ENCODE measurements at regions not wholly inside any gene's neighbourhood (a gene's known extent, or its start where the extent isn't known, plus 50 kb on each side); places are given as distances from the start of the nearest gene placed in this dataset.

DNA sequence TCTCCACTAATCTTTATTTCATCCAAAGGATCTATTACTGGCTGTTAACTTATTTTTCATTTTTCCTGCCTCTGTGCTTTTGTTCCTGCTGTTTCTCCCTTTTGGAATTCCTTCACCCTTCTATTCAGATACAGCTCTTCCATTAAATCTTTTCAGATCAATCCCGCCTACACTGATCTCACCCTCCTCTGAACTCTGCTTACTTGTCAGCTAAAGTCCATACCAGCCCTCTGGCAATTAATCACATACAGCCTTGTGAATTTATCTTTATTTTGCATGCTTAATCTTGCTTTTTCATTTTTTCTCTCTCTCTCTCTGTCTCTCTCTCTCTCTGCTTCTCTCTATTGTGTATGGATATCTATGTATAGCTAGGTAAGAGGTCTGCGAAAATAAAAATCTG, 100.8 kb upstream of the UMPS start:
- no peak for TF ChIP-seq CTCF (IDR thresholded peaks at IDR 0.05; ENCODE audit: low read depth, low read length, missing control alignments)
- H3K4me3 ChIP-seq (ENCODE audit: low read depth, low read length), result no peak overlapping the region
- DNase-seq (ENCODE audit: low read depth), result no peak

GRCh38 chr3:124630960-124631359, 99.3 kb upstream of the UMPS start:
- TF ChIP-seq CTCF (IDR thresholded peaks at IDR 0.05; ENCODE audit: low read depth, low read length, missing control alignments), result no peak
- H3K4me3 ChIP-seq (ENCODE audit: low read depth, low read length), result no peak overlapping the region
- no peak for DNase-seq (ENCODE audit: low read depth)

GRCh38 chr3:124631727-124632126, 98.5 kb upstream of the UMPS start:
- no peak for DNase-seq (ENCODE audit: low read depth)
- no peak for TF ChIP-seq CTCF (IDR thresholded peaks at IDR 0.05; ENCODE audit: low read depth, low read length, missing control alignments)
- no peak overlapping the region for H3K4me3 ChIP-seq (ENCODE audit: low read depth, low read length)

DNA sequence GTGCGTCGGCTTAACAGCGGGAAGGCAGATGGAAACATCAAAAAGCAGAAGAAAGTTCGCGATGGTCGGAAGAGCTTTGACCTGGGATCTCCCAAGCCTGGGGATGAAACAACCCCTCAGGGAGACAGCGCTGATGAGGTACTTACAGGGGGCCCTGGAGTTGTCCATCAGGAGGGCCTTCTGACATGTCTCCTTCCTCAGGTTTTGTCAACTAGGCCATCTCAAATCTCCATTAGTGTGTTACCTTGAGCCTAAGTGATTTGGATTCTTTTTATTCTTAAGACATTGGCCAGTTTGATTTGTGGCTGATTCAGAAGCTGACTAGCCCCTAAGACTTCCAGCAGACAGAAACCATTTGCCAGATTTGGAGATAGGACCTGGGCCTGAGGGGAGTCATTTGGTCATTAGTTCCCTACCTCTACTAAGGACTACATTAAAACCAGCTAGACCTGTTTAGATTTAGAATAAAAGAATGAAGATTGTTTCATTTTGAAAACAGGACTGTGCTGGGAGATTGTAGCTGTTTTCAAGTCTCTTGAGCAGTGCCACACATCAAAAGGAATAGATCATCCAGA, 97.6 kb upstream of the UMPS start:
- no peak for DNase-seq (ENCODE audit: low read depth)
- H3K4me3 ChIP-seq (ENCODE audit: low read depth, low read length), result no peak overlapping the region
- no peak for TF ChIP-seq CTCF (IDR thresholded peaks at IDR 0.05; ENCODE audit: low read depth, low read length, missing control alignments)

DNA sequence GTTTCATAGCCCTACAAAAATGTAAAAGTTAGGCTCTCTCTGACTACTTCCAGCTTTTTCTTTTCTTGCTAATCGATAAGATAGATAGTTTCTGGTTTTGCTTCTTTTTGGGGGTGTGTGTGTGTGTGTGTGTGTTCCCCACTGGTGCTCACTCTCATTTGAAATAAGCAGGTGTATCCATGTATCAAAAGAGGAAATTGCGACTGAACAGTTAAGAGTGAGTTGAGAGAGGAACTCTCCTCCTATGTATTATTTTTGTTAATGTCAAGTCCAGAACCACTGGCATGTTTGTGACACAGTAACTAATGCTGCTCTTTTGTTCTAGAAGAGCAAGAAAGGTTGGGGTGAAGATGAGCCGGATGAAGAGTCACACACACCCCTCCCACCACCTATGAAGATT, 96.7 kb upstream of the UMPS start:
- TF ChIP-seq CTCF (IDR thresholded peaks at IDR 0.05; ENCODE audit: low read depth, low read length, missing control alignments), result no peak
- DNase-seq (ENCODE audit: low read depth), result no peak
- H3K4me3 ChIP-seq (ENCODE audit: low read depth, low read length), result no peak overlapping the region

DNA sequence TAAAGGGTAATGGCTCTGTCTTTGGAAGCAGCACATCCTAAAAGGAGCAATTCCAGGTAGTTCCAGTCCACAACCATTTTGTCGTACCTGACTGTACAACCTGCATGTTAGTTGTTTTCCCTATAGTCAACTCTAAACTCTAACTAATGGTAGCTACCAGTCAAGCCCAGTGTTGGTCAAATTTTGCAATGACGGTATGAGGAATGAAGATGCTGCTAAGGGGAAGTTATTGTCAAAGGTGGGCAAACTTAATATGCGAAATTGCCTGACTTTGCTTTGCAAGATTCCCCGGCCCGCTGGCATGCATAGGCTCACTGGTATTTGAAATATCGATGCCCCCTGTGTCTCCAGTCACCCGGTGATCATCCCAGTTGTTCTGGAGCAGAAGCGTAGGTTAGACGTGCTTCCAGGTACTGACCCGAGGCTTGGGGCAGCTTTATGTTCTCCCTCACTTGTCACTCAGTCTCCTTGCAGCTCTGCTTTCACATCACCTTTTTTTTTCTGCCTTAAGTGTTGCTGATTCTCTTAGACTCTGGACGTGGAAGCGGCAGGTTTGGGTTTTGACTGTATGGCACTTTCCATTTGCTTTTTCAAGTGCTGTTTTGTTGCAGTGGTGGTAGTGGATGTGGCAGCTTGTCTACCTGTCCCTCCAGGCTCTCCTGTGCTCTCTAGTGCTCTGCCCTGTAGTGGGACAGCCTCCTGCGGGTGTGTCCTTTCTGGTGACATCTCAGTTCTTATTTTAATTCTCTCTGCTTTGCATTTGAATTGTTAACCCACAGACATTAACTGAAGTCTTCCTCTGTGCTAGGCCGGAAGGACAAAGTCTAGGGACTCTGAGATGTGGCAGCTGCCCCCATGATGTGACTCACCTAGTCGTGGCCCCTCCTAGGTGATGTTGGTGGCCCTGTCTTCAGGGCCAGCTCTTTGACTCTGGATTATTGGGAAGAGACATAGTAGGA, 95.8 kb upstream of the UMPS start:
- no peak for DNase-seq (ENCODE audit: low read depth)
- H3K4me3 ChIP-seq (ENCODE audit: low read depth, low read length), result no peak overlapping the region
- no peak for TF ChIP-seq CTCF (IDR thresholded peaks at IDR 0.05; ENCODE audit: low read depth, low read length, missing control alignments)

All from GM12864 (cell line).